Hepatocyte (in vitro differentiated cells): ENCODE measurements at regions not wholly inside any gene's neighbourhood (a gene's known extent, or its start where the extent isn't known, plus 50 kb on each side); places are given as distances from the start of the nearest gene placed in this dataset.

Source experiments
- DNase-seq: peaks from one replicate; pipeline ENCODE4 v3.0.0-alpha.2; 2016; ENCODE audit warnings: low spot score
- H2AFZ ChIP-seq: fragments of 200-600 bp; sonication (generic); 2 replicates; pipeline ENCODE4 v1.6.0; 2016; ENCODE audit warnings: antibody characterized with exemption, mild to moderate bottlenecking
- H3K27ac ChIP-seq: fragments of 200-600 bp; sonication (generic); 2 replicates; pipeline ENCODE4 v1.5.1; 2016; ENCODE audit warnings: mild to moderate bottlenecking
- H3K27me3 ChIP-seq: fragments of 200-600 bp; sonication (generic); 2 replicates; pipeline ENCODE4 v1.6.1; 2016
- H3K36me3 ChIP-seq: fragments of 200-600 bp; sonication (generic); replicated peaks from 2 replicates; pipeline ENCODE4 v1.5.1; 2016; ENCODE audit warnings: low read depth; ENCODE audit not compliant: insufficient read depth
- H3K4me1 ChIP-seq: fragments of 200-600 bp; sonication (generic); 2 replicates; pipeline ENCODE4 v1.5.1; 2016; ENCODE audit warnings: mild to moderate bottlenecking, moderate library complexity; ENCODE audit not compliant: insufficient read depth
- H3K4me2 ChIP-seq: fragments of 200-600 bp; sonication (generic); 2 replicates; pipeline ENCODE4 v1.6.0; 2016
- H3K4me3 ChIP-seq: fragments of 200-600 bp; sonication (generic); 2 replicates; pipeline ENCODE4 v1.5.1; 2016; ENCODE audit warnings: mild to moderate bottlenecking
- H3K79me2 ChIP-seq: fragments of 200-600 bp; sonication (generic); 2 replicates; pipeline ENCODE4 v1.6.0; 2017; ENCODE audit warnings: mild to moderate bottlenecking
- H3K9me2 ChIP-seq: fragments of 200-600 bp; sonication (generic); replicated peaks from 2 replicates; pipeline ENCODE4 v1.6.0; 2017; ENCODE audit warnings: mild to moderate bottlenecking; ENCODE audit not compliant: insufficient read depth
- H3K9me3 ChIP-seq: fragments of 200-600 bp; sonication (generic); 2 replicates; pipeline ENCODE4 v1.5.1; 2016; ENCODE audit warnings: low read depth, mild to moderate bottlenecking
- H4K20me1 ChIP-seq: fragments of 200-600 bp; sonication (generic); 2 replicates; pipeline ENCODE4 v1.6.0; 2016; ENCODE audit warnings: mild to moderate bottlenecking; ENCODE audit not compliant: insufficient read depth, poor library complexity, severe bottlenecking
- EZH2 ChIP-seq: fragments of 200-600 bp; sonication (generic); IDR thresholded peaks from 2 replicates; pipeline ENCODE4 v1.6.1; 2016; ENCODE audit warnings: antibody characterized with exemption, mild to moderate bottlenecking, borderline replicate concordance
- EZH2phosphoT487 ChIP-seq: fragments of 200-600 bp; sonication (generic); IDR thresholded peaks from one replicate; pipeline ENCODE4 v1.6.1; 2018; ENCODE audit warnings: antibody characterized with exemption, mild to moderate bottlenecking, low read depth, moderate library complexity; ENCODE audit not compliant: unreplicated experiment, severe bottlenecking
- WGBS: methylation state at CpG from one replicate; pipeline ENCODE4 v1.1.6; 2016; ENCODE audit warnings: low lambda C conversion rate; ENCODE audit errors: missing lambda C conversion rate; 5-methylcytosine and 5-hydroxymethylcytosine counted together
- TF ChIP-seq, protein P1 (sequence below): fragments of 200-600 bp; sonication (generic); IDR thresholded peaks from 2 replicates; pipeline ENCODE4 v1.5.1; 2016; ENCODE audit warnings: antibody characterized with exemption, mild to moderate bottlenecking; ENCODE audit not compliant: poor library complexity

DNA sequence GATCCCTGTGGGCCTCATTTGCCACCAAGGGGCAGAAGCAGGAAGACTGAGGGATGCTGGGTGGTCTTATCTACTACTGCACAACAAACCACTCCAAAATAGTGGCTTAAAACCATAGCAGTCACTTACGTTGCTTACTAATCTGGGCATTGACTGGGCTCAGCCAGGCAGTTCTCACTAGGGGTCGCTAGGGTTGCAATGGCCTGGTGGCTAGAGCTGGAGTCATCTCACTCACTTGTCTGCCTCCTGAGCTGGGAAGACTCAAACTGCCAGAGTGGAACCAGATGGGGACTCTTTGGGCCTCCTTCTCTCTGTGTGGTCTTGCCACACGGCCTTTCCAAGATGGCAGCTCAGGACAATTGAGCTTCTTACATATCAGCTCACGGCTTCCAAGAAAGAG is 216.3 kb upstream of the BCOR start:
- Histone ChIP-seq H3K4me3 (no peak overlapping the region), H3K27me3 (no peaks in the 10 kb centered on the region), H3K36me3 (no peaks in the 10 kb centered on the region), H3K9me2 (no peaks in the 10 kb centered on the region), H3K4me2 (no peak overlapping the region), H3K4me1 (no peaks in the 10 kb centered on the region), H2AFZ (no peak overlapping the region), H3K79me2 (no peaks in the 10 kb centered on the region), H4K20me1 (no peaks in the 10 kb centered on the region), H3K9me3 (no peaks in the 10 kb centered on the region), H3K27ac (no peak overlapping the region)
- DNase-seq: no peak
- TF ChIP-seq, protein P1, sequence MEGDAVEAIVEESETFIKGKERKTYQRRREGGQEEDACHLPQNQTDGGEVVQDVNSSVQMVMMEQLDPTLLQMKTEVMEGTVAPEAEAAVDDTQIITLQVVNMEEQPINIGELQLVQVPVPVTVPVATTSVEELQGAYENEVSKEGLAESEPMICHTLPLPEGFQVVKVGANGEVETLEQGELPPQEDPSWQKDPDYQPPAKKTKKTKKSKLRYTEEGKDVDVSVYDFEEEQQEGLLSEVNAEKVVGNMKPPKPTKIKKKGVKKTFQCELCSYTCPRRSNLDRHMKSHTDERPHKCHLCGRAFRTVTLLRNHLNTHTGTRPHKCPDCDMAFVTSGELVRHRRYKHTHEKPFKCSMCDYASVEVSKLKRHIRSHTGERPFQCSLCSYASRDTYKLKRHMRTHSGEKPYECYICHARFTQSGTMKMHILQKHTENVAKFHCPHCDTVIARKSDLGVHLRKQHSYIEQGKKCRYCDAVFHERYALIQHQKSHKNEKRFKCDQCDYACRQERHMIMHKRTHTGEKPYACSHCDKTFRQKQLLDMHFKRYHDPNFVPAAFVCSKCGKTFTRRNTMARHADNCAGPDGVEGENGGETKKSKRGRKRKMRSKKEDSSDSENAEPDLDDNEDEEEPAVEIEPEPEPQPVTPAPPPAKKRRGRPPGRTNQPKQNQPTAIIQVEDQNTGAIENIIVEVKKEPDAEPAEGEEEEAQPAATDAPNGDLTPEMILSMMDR: no peak
- TF ChIP-seq EZH2 (no peak), EZH2phosphoT487 (no peak)
- WGBS: 70% methylated on average over 4 of the region's 4 CpGs

DNA sequence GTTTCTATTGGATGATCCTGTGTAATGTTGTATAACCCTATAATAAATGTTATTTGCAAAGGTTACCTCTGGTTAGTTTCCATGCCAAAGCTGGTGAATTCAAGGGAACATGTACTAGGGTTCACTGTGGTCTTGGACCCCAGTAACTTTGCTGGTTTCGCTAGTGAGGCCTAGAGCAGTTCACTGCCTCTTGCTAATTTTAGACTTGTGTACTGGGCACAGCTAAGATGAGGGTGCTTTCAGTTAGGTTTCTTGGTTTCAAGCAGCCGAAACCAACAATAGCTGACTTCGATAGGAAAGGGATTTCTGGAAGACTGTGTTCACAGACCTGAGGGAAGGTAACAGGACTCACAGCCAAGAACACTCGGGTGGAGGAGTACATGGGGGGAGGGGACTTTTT is 215.5 kb upstream of the BCOR start:
- DNase-seq: no peak
- Histone ChIP-seq H3K36me3 (no peaks in the 10 kb centered on the region), H3K27me3 (no peaks in the 10 kb centered on the region), H3K4me1 (no peaks in the 10 kb centered on the region), H3K27ac (no peak overlapping the region), H3K9me2 (no peaks in the 10 kb centered on the region), H4K20me1 (no peaks in the 10 kb centered on the region), H3K9me3 (no peaks in the 10 kb centered on the region), H3K4me2 (no peak overlapping the region), H3K4me3 (no peak overlapping the region), H3K79me2 (no peaks in the 10 kb centered on the region), H2AFZ (no peak overlapping the region)
- WGBS: 81% methylated on average over 4 of the region's 4 CpGs
- TF ChIP-seq EZH2 (no peak), EZH2phosphoT487 (no peak)
- TF ChIP-seq, protein P1: no peak

DNA sequence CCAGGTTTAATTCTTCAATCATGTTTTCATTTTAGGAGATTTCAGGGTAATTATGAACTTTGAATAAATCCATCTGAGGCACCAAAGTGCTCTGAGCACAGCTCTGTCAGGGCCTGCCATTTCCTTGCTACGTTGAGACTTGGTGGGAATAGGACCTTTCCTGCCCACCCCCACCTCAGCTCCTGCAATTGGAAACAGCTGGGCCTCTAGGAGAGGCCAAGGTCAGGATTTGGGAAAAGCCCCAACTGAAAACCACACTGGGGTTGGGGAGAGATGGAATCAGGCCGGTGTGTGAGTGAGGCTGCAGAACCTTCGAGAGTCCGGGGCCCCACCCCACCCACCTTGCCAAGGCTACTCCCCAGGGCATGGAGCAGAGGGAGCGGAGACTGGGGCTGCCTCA is 212.7 kb upstream of the BCOR start:
- Histone ChIP-seq H3K4me3 (no peak overlapping the region), H3K27ac (no peak overlapping the region), H3K4me1 (no peaks in the 10 kb centered on the region), H3K79me2 (no peaks in the 10 kb centered on the region), H4K20me1 (no peaks in the 10 kb centered on the region), H3K36me3 (no peaks in the 10 kb centered on the region), H3K4me2 (no peak overlapping the region), H2AFZ (no peak overlapping the region), H3K9me3 (no peaks in the 10 kb centered on the region), H3K27me3 (no peaks in the 10 kb centered on the region), H3K9me2 (no peaks in the 10 kb centered on the region)
- TF ChIP-seq EZH2: no peak
- TF ChIP-seq, protein P1: no peak
- TF ChIP-seq EZH2phosphoT487: no peak
- no peak for DNase-seq
- 63% methylated on average over 5 of the region's 5 CpGs for WGBS

DNA sequence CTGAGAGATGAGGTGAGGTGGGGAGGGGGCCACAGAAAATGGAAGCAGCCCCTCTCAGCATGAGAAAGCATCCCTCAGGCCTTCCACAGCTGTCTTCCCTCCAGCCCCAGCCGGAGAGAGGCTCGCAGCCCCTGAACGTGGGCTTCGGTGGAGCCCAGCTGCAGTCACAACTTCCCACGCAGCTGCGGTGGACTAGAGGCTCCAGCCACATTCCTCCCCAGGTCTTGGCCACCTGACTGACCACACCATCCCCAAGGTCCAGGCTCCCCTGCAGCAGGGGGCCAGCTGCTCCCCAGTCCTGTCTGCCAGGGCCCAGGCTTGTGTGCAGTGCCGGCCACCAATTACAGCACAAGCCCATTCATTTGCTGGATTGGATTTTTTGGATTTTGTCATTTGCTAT is 212.3 kb upstream of the BCOR start:
- Histone ChIP-seq H3K4me1 (no peaks in the 10 kb centered on the region), H4K20me1 (no peaks in the 10 kb centered on the region), H2AFZ (no peak overlapping the region), H3K4me3 (no peak overlapping the region), H3K9me3 (no peaks in the 10 kb centered on the region), H3K79me2 (no peaks in the 10 kb centered on the region), H3K36me3 (no peaks in the 10 kb centered on the region), H3K27ac (no peak overlapping the region), H3K4me2 (no peak overlapping the region), H3K27me3 (no peaks in the 10 kb centered on the region), H3K9me2 (no peaks in the 10 kb centered on the region)
- WGBS: 76% methylated on average over 7 of the region's 7 CpGs
- no peak for DNase-seq
- TF ChIP-seq EZH2: no peak
- TF ChIP-seq, protein P1: no peak
- TF ChIP-seq EZH2phosphoT487: no peak
